K562 (cell line): ENCODE measurements at regions not wholly inside any gene's neighbourhood (a gene's known extent, or its start where the extent isn't known, plus 50 kb on each side); places are given as distances from the start of the nearest gene placed in this dataset.

ENCODE experiments used
- ATAC-seq: fragments of 200-7000 bp; cut with Tn5 transposase; 3 replicates; pipeline ENCODE4 v1.9.1; 2020; ENCODE audit warnings: moderate library complexity
- BruUV-seq: library from RNA; stranded (reverse); fragments of 400-500 nt; replicated peaks from 2 replicates; lab custom pipeline; 2021; lab: Mats Ljungman, UMichigan
- CTCF ChIA-PET: fragments of 300-600 bp; formaldehyde crosslinking; extraction: SDS; loops from one replicate; lab custom pipeline; 2021; ENCODE audit warnings: low intra/inter-chr PET ratio; lab: Yijun Ruan, JAX
- POLR2A ChIA-PET: fragments of 300-600, 350-650 bp; sonication (Branson Sonifier 250); formaldehyde crosslinking; extraction: SDS; loops from one replicate; lab custom pipeline; 2021; ENCODE audit warnings: antibody characterized with exemption, inconsistent platforms; lab: Yijun Ruan, JAX
- DNase-seq, 4 experiments: peaks; one replicate each; pipeline versions ENCODE4 v3.0.0 to v3.0.0-alpha.2; 2011 to 2018; ENCODE audit warnings: low spot score in 3 of 4, mixed read lengths in 3 of 4; ENCODE audit errors: extremely low read depth in 1 of 4
- FAIRE-seq: peaks from 2 replicates; lab custom pipeline; 2011; peaks lifted over from hg19 to GRCh38; lab: Jason Lieb, UNC
- H2AFZ ChIP-seq: 2 replicates; pipeline ENCODE4 v1.6.0; 2011; ENCODE audit warnings: low read depth, low read length, control low read depth, inconsistent platforms
- H3K27ac ChIP-seq: fragments of 200-600 bp; 3 replicates; pipeline ENCODE4 v1.8.0; 2011; ENCODE audit warnings: low read depth, mild to moderate bottlenecking, control low read depth, inconsistent platforms, low read length, moderate library complexity, mixed read lengths; ENCODE audit errors: extremely low read depth
- H3K27me3 ChIP-seq, 2 experiments: fragments of 300-600 bp in 1 of 2; 2 replicates in 1 of 2; 3 replicates in 1 of 2; pipeline versions ENCODE4 v1.6.0 to v1.8.0; 2011; ENCODE audit warnings: inconsistent platforms in 2 of 2, low read length in 2 of 2, mild to moderate bottlenecking in 1 of 2, mixed read lengths in 1 of 2, moderate library complexity in 1 of 2; ENCODE audit not compliant: control insufficient read depth in 2 of 2, insufficient read depth in 2 of 2
- H3K36me3 ChIP-seq: fragments of 300-600 bp; 3 replicates; pipeline ENCODE4 v1.8.0; 2011; ENCODE audit warnings: mild to moderate bottlenecking, low read length, inconsistent platforms; ENCODE audit not compliant: control insufficient read depth, insufficient read depth
- H3K4me1 ChIP-seq, 2 experiments: fragments of 200-600 bp in 1 of 2; replicated peaks in 1 of 2; 2 replicates in 1 of 2; 3 replicates in 1 of 2; pipeline versions ENCODE4 v1.5.1 to v1.8.0; 2011; ENCODE audit warnings: inconsistent platforms in 2 of 2, low read length in 2 of 2, mild to moderate bottlenecking in 1 of 2, mixed read lengths in 1 of 2, moderate library complexity in 1 of 2; ENCODE audit not compliant: control insufficient read depth in 2 of 2, insufficient read depth in 2 of 2
- H3K4me2 ChIP-seq: 2 replicates; pipeline ENCODE4 v1.6.1; 2011; ENCODE audit warnings: low read length, control low read depth, inconsistent platforms, mixed read lengths; ENCODE audit not compliant: insufficient read depth
- H3K4me3 ChIP-seq: fragments of 200-600 bp; sonication (generic), shearing (Covaris generic); 2 replicates; pipeline ENCODE4 v1.5.1; 2016; ENCODE audit warnings: control low read depth, inconsistent platforms
- H3K79me2 ChIP-seq: fragments of 200-600 bp; 3 replicates; pipeline ENCODE4 v1.8.0; 2011; ENCODE audit warnings: low read length, inconsistent platforms; ENCODE audit not compliant: control insufficient read depth, insufficient read depth
- H3K9ac ChIP-seq, 2 experiments: 2 replicates each; pipeline versions ENCODE4 v1.6.0 to v1.6.1; 2011; ENCODE audit warnings: low read depth in 2 of 2, low read length in 2 of 2, control low read depth in 1 of 2, inconsistent platforms in 1 of 2, mild to moderate bottlenecking in 1 of 2, mixed read lengths in 1 of 2; ENCODE audit not compliant: insufficient read depth in 1 of 2
- H3K9me1 ChIP-seq: one replicate; pipeline ENCODE4 v1.6.0; 2011; ENCODE audit warnings: inconsistent platforms, mild to moderate bottlenecking, low read length, moderate library complexity; ENCODE audit not compliant: control insufficient read depth, insufficient read depth
- H3K9me3 ChIP-seq: replicated peaks from 2 replicates; pipeline ENCODE4 v1.5.1; 2011; ENCODE audit warnings: low read depth, low read length, inconsistent platforms; ENCODE audit not compliant: control insufficient read depth, insufficient read depth
- H4K20me1 ChIP-seq: replicated peaks from 2 replicates; pipeline ENCODE4 v1.6.1; 2011; ENCODE audit warnings: low read length, inconsistent platforms, mixed read lengths; ENCODE audit not compliant: control insufficient read depth, insufficient read depth
- AFF4 ChIP-seq: sonication (generic); formaldehyde crosslinking; IDR thresholded peaks from 2 replicates; pipeline ENCODE4 v1.8.0; 2023; ENCODE audit warnings: mild to moderate bottlenecking, missing genetic modification reagents
- CCAR2 ChIP-seq: fragments of 200-400 bp; formaldehyde crosslinking; IDR thresholded peaks from 2 replicates; pipeline ENCODE4 v1.6.1; 2017; ENCODE audit warnings: mild to moderate bottlenecking, low read depth, low read length
- FOXP1 ChIP-seq: sonication (generic); formaldehyde crosslinking; IDR thresholded peaks from 2 replicates; pipeline ENCODE4 v1.8.0; 2022; ENCODE audit warnings: mild to moderate bottlenecking, missing genetic modification reagents
- HEY1 ChIP-seq: fragments of 250-450 bp; sonication (Bioruptor Pico); IDR thresholded peaks from 2 replicates; pipeline ENCODE4 v1.5.0; 2020; ENCODE audit warnings: mild to moderate bottlenecking, moderate library complexity, borderline replicate concordance
- HSF4 ChIP-seq: fragments of 250-450 bp; sonication (Bioruptor Pico); IDR thresholded peaks from 2 replicates; pipeline ENCODE4 v2.1.2; 2022; ENCODE audit warnings: mild to moderate bottlenecking, moderate library complexity, borderline replicate concordance
- MYC ChIP-seq, 2 experiments: fragments of 250-450 bp in 1 of 2; sonication (Bioruptor Pico) in 1 of 2; IDR thresholded peaks; 2 replicates each; pipeline versions ENCODE4 v1.5.1 to v1.6.1; 2012 to 2021; ENCODE audit warnings: low read depth in 2 of 2, borderline replicate concordance in 1 of 2, improper control_type of control experiment in 1 of 2, low read length in 1 of 2, mild to moderate bottlenecking in 1 of 2, moderate library complexity in 1 of 2
- NELFE ChIP-seq: IDR thresholded peaks from 2 replicates; pipeline ENCODE4 v1.6.1; 2011; ENCODE audit warnings: mild to moderate bottlenecking; ENCODE audit not compliant: insufficient read depth, insufficient read length
- STAG1 ChIP-seq: sonication (generic); formaldehyde crosslinking; IDR thresholded peaks from 2 replicates; pipeline ENCODE4 v1.5.0; 2020; ENCODE audit warnings: missing genetic modification reagents, borderline replicate concordance
- TCF7 ChIP-seq: sonication (generic); IDR thresholded peaks from 2 replicates; pipeline ENCODE4 v1.6.1; 2016; ENCODE audit warnings: antibody characterized with exemption, borderline replicate concordance
- WGBS: fragments of 100-300 bp; shearing (Covaris generic); methylation state at CpG from one replicate; pipeline ENCODE4 v1.1.6; 2016; ENCODE audit warnings: low coverage, mixed read lengths; ENCODE audit not compliant: insufficient coverage; ENCODE audit errors: missing lambda C conversion rate; 5-methylcytosine and 5-hydroxymethylcytosine counted together
- in situ Hi-C: fragments of 300-500 bp; cut with MboI; formaldehyde crosslinking; loops from 4 replicates; pipeline ENCODE4 v1.15.0; 2018; ENCODE audit warnings: inconsistent platforms, mixed read lengths
- intact Hi-C: fragments of 100-400 bp; cut with micrococcal nuclease; formaldehyde crosslinking; loops from 2 replicates; pipeline ENCODE4 v1.14.2; 2022
- TF ChIP-seq, protein P1 (sequence below): fragments of 200-400 bp; formaldehyde crosslinking; IDR thresholded peaks from 2 replicates; pipeline ENCODE4 v1.6.1; 2017; ENCODE audit warnings: mild to moderate bottlenecking, low read depth, low read length, moderate library complexity

DNA sequence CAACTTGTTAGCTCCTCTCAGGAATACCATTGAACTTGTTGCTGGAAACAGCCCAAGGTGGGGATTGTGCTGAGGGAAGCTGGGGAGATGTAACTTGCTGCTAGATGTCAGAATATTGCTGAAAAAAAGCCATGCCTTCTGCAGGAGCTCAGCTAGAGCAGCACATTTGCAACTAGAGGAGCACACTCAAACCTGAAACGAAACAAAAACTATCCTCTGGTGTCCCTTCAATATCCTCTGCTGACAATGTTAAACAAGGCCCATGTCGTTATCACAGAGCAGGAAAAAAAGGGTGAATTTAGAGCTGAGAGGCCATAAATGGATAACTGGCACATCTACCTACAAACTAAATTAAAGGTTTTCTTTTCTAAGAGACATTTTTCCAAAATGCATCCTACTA is 53.7 kb upstream of the MACC1 start:
- no TSS peak for BruUV-seq
- Histone ChIP-seq H3K27me3 (no peaks in the 10 kb centered on the region), H3K27ac (no peak overlapping the region), H3K4me3 (no peak overlapping the region), H3K9ac (no peak overlapping the region), H3K9me3 (no peaks in the 10 kb centered on the region), H3K9me1 (no peaks in the 10 kb centered on the region), H3K36me3 (no peaks in the 10 kb centered on the region), H4K20me1 (no peaks in the 10 kb centered on the region), H3K4me1 (peaks cover 0 to 8% of the 10 kb centered on the region in 2 experiments; a peak in 1 of 5 replicates), H3K79me2 (no peaks in the 10 kb centered on the region), H3K4me2 (peak overlapping the region; percentile 2; the same call in 1 of the 2 replicates), H2AFZ (peak overlapping the region; percentile 79)
- ATAC-seq (peak; percentile 14; the same call in 1 of the 3 replicates), DNase-seq (no peak), FAIRE-seq (peak; percentile 60)
- in situ Hi-C loops (no loop called here), intact Hi-C loops (no loop called here)
- 26% methylated on average over 2 of the region's 2 CpGs for WGBS
- POLR2A ChIA-PET = interaction anchor here (1.2 to 1.5 kb wide), 3 partner anchors 19 to 51 kb away, joined by 3 to 4 read pairs (median 3); no protein-coding TSS in a partner anchor
- CTCF ChIA-PET = no interaction called here
- TF ChIP-seq AFF4 (no peak), NELFE (no peak), STAG1 (CRISPR knock-in tag) (no peak), HEY1 (CRISPR knock-in tag) (no peak), CCAR2 (no peak), TCF7 (no peak), FOXP1 (CRISPR knock-in tag) (no peak), HSF4 (CRISPR knock-in tag) (no peak), MYC (IDR thresholded peaks at IDR 0.05; ENCODE audit: low read depth, low read length) (no peak), MYC (CRISPR knock-in tag; IDR thresholded peaks at IDR 0.05; ENCODE audit: borderline replicate concordance, low read depth) (no peak)
- TF ChIP-seq, protein P1, sequence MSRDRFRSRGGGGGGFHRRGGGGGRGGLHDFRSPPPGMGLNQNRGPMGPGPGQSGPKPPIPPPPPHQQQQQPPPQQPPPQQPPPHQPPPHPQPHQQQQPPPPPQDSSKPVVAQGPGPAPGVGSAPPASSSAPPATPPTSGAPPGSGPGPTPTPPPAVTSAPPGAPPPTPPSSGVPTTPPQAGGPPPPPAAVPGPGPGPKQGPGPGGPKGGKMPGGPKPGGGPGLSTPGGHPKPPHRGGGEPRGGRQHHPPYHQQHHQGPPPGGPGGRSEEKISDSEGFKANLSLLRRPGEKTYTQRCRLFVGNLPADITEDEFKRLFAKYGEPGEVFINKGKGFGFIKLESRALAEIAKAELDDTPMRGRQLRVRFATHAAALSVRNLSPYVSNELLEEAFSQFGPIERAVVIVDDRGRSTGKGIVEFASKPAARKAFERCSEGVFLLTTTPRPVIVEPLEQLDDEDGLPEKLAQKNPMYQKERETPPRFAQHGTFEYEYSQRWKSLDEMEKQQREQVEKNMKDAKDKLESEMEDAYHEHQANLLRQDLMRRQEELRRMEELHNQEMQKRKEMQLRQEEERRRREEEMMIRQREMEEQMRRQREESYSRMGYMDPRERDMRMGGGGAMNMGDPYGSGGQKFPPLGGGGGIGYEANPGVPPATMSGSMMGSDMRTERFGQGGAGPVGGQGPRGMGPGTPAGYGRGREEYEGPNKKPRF = no peak
